ENCODE measurements at regions not wholly inside any gene's neighbourhood (a gene's known extent, or its start where the extent isn't known, plus 50 kb on each side); places are given as distances from the start of the nearest gene placed in this dataset.

GRCh38 chr10:3452173-3452626 is 279.6 kb upstream of the PITRM1 start:
- no peak for DNase-seq

- DNase-seq = no peak
These were observed 279.1 kb upstream of the PITRM1 start for GRCh38 chr10:3451516-3452172.

- no peak for DNase-seq
These were observed 273.6 kb upstream of the PITRM1 start for GRCh38 chr10:3446221-3446620.

- no peak for DNase-seq
These were observed 273.1 kb upstream of the PITRM1 start for GRCh38 chr10:3445648-3446047.

GRCh38 chr10:3442451-3442990 is 269.9 kb upstream of the PITRM1 start:
- no peak for DNase-seq

- DNase-seq = no peak
These were observed 266.6 kb upstream of the PITRM1 start for GRCh38 chr10:3439183-3439582.

GRCh38 chr10:3438606-3439005 is 266.0 kb upstream of the PITRM1 start:
- DNase-seq = no peak

GRCh38 chr10:3435671-3436070 is 263.1 kb upstream of the PITRM1 start:
- DNase-seq = no peak

GRCh38 chr10:3433988-3434387 is 261.4 kb upstream of the PITRM1 start:
- DNase-seq = no peak

GRCh38 chr10:3433131-3433530 is 260.5 kb upstream of the PITRM1 start:
- DNase-seq = no peak

- no peak for DNase-seq
These were observed 259.7 kb upstream of the PITRM1 start for GRCh38 chr10:3432081-3432825.

- no peak for DNase-seq
These were observed 257.9 kb upstream of the PITRM1 start for GRCh38 chr10:3430501-3430900.

GRCh38 chr10:3429676-3430075 is 257.1 kb upstream of the PITRM1 start:
- no peak for DNase-seq

- DNase-seq = no peak
These were observed 256.2 kb upstream of the PITRM1 start for GRCh38 chr10:3428826-3429225.

GRCh38 chr10:3427950-3428354 is 255.4 kb upstream of the PITRM1 start:
- DNase-seq = no peak

- DNase-seq = no peak
These were observed 254.8 kb upstream of the PITRM1 start for GRCh38 chr10:3427347-3427746.

- DNase-seq = no peak
These were observed 253.7 kb upstream of the PITRM1 start for GRCh38 chr10:3426190-3426845.

GRCh38 chr10:3425716-3426115 is 253.1 kb upstream of the PITRM1 start:
- no peak for DNase-seq

- no peak for DNase-seq
These were observed 252.7 kb upstream of the PITRM1 start for GRCh38 chr10:3425261-3425660.

- no peak for DNase-seq
These were observed 251.7 kb upstream of the PITRM1 start for GRCh38 chr10:3424111-3424851.

GRCh38 chr10:3423384-3423783 is 250.8 kb upstream of the PITRM1 start:
- DNase-seq = no peak

GRCh38 chr10:3422282-3422681 is 249.7 kb upstream of the PITRM1 start:
- no peak for DNase-seq

Data from activated CD8-positive, alpha-beta memory T cell treated with anti-CD3 and anti-CD28 coated beads, Interleukin-2, amount 50 U/mL, for 48 hours (primary cell).